HG03378 (cell line): ENCODE measurements at regions not wholly inside any gene's neighbourhood (a gene's known extent, or its start where the extent isn't known, plus 50 kb on each side); places are given as distances from the start of the nearest gene placed in this dataset.

ENCODE experiments used
- ATAC-seq: cut with Tn5 transposase; IDR thresholded peaks from one replicate; pipeline ENCODE4 v1.9.1; 2021; ENCODE audit warnings: mild to moderate bottlenecking, moderate library complexity; ENCODE audit not compliant: unreplicated experiment

DNA sequence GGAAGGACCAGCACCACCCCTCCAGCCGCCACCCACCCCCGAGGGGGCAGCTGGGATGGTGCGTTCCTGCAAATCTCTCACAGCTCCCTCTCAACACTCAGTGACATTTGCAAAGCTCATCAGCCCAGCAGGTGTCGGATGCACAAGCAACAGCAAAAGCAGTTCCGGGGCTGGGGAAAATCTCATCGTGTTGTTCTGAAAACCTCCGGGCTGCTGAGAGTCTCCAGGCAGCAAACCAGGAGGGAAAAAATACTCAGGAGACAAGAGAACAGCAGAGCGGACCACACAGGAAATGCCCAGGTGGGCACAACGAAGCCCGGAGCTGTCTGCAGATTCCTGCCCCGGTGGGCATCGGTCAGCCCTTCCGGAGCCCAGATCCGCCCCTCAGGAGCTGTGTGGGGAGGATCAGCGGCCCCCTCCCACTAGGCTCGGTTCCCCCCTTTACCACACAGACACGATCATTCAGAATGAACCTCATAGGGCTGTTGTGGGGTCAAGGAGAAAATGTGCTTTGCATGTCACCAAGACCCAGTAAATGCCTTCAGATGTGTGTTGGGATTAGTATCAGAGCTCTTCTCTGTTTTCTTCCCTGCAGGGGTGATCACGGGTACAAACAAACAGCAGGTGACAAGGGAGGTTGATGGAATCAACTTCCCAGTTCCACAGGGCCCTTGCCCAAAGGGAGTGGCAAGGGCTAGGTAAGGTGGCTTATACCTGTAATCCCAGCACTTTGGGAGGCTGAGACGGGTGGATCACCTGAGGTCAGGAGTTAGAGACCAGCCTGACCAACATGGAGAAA, 127.0 kb upstream of the TIAM1 start:
- no peak for ATAC-seq

DNA sequence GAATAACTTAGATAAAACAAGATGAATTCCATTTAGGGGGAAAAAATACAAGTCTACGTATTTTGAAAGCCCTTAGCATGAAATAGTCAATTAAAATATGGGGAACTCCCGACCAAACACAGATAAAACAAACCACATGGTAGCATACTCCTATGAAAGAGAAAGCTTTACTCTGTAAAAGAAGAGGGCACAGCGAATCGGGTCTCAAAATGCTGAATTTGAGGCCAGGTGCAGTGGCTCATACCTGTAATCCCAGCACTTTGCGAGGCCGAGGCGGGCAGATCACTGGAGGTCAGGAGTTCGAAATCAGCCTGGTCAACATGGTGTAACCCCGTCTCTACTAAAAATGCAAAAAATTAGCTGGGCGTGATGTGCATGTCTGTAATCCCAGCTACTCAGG, 116.9 kb upstream of the TIAM1 start:
- ATAC-seq: no peak

DNA sequence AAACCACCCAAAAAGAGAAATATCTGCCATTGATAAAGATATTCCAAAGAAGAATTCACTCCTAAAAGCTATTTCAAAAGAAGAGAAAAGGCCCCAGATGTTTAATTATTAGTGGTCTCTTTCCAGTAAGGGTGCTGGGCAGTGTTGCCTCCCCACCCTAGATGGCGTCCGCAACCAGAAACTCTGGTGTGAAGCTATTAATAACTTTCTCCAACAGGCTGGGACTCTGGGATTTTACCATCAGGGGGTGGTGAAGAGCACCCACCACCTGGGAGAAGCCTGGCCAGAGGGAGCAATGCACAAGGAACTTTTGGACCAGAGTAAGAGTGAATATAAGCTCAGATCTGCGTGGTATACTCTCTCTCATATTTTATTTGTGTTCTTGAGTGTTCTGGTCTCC, 115.4 kb upstream of the TIAM1 start:
- ATAC-seq: no peak

DNA sequence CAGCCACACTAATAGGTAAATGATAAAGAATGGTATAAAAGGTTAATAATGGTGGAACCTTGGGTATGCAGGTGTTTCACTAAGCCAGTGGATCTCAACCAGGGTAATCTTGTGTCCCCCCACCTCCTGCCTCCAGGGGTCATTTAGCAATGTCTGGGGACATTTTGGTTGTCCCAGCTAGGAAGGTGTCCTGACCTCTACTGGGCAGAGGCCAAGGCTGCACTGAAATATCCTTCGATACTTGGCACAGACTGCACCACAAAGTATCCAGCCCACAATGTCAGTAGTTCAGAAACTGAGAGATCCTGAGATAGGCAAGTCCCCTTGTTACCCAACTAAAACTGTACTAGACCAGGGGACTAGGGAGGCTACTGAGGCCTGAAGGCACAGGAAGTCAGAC, 113.6 kb upstream of the TIAM1 start:
- no peak for ATAC-seq

DNA sequence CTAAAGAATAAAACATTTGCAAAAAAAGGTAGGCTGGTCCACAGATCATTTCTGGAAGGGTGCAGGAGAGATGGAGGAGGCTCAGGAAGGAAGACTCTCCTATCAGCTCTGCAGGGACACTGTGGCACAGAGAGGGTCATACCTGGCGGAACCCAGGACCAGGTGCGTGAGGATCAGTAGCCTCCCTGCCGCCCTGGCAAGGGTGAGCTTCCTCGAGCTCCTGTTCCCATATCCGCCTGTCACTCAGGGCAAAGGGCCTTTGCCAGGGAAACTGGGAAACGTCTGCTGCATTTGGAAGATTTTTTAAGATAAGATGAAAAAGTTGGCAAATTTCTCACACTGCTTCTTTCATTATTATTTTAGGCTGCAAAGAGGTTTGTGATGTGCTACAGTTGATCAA, 112.1 kb upstream of the TIAM1 start:
- ATAC-seq: no peak

DNA sequence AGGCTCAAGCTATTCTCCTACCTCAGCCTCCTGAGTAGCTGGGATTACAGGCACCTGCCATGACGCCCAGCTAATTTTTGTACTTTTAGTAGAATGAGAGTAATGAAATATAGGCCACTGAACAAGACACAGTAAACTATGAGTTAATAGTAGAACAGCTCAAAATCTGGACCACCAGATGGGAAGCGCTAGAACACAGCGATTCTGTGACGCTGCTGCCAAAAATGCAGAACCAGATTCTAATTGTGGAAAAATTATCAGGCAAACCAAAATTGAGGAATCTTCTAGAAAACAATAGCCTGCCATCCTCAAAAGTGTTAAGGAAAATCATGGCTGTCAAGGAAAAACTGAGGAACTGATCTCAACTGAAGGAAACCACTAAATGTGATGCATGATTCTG, 111.4 kb upstream of the TIAM1 start:
- ATAC-seq: no peak

DNA sequence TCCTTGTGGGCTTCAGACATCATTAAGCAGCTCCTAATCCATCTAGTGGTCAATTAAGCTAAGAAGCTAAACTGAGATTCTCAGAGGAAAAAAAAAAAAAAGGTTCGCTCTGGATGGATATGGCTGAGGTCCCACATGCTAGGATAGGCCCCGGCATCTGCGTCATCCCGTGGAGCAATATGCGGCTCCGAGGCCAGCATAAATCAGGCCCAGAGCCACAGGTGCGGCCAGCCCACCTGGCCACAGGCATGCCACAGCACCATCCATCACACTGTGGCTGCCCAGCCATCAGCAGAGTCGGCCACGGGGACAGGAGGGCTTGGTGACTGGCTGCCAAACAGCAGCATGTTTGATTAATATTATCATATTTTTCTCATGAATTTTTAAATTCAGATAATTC, 106.9 kb upstream of the TIAM1 start:
- no peak for ATAC-seq

DNA sequence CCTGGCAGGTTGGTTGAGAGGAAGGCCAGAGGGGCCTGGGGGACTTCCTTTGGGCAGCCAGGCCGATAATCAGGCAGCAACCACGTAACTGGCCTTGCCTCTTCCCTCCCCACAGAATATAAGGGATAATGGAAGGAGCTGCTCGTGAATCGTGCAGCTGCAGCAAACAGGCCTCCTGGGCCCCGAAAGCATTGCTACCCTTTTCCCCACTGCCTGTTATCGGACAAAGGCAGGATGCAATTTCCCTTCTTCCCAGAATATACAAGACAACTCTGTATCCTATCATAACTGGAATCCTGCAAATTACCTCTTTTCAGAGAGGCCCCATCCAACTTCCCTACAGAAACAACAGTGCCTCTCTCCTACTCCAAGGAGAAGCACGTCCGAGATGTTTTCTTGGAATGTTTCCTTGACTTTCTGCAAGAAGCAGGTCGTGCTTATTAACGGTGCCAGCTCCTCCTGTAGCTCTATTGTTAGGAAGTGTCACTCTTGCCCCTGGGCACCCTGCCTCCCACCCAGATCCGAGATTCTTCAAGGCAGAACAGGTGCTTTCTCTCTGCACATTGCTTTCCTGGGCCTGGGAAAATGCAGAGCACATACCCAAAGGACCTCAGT, 106.0 kb upstream of the TIAM1 start:
- no peak for ATAC-seq

DNA sequence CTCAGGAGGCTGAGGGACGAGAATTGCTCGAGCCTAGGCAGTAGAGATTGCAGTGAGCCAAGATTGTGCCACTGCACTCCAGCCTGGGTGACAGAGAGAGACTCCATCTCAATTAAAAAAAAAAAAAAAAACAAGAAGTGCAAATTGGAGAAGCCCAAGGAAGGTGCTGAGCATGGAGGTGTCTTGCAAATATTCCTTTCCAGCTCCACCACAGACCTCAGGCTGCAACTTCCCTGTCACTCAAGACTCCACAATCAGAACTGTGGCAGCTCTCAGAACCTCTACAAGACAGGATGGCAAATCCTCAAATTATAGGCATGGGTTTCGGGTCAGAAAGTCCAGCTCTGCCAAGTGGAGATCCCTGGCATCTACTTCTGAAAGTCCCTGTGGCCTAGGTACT, 104.4 kb upstream of the TIAM1 start:
- ATAC-seq: no peak

DNA sequence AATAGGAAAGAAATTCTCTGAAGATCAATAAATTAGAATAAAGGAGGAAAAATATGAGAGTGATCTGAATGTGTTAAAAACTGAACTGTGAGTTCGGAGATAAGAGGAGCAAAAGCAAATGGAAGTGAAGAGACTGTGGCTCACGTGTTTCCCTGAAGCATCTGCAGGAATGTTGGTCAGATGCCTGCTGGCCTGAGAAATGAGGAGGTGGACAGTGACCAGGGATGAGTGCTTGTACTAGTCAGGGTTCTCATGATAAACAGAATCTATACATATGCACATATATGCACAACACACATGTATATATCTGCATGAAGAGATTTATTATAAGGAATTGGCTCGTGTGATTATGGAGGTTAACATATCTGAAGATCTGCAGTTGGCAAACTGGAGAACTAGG, 103.4 kb upstream of the TIAM1 start:
- no peak for ATAC-seq

DNA sequence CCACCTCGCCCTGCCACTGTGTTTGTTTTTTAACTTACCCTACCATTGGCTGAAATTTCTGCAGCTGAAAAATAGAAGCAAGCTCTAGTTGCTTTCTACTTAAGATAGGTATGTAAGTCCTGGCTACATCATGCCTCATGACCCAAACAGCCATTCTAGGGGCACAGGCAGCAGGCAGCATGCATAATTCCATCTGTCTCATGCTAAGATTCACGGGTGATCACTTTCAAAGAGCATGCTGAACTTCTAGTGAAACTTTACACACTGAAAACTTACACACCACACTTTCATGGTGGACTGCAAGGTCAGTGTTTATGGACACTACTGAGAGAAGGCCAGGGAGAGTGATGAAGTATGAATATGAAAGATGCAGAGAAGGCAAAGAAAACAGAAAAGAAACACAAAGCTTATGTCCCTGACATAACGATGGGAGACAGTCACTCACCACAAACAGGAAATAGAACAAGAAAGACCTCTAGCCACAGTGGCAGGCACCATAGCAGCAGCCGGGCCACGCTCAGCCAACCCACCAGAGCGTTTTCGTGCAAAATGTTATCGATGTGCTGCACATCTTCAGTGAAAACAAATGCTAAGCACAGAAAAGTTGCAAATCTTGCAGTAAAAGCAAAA, 102.3 kb upstream of the TIAM1 start:
- ATAC-seq: peak; percentile 72

DNA sequence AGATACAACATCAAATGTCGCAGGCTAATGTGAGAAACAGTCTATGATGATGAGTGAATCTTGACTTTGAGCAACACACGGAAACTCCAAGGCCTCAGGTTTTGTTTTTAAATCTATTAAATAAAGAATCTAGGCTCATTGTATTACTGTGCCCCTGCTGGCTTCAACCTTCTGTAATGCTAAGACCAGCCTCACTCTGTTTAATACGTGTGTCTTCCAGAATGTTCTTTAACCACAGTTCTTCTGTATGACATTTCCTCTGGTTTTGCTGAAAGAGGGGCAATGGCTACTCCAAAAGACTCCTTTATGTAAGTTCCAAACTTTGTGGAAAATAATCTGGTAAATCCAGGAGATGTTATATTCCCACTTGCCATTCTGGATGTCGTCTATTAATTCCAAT, 101.1 kb upstream of the TIAM1 start:
- ATAC-seq: no peak

DNA sequence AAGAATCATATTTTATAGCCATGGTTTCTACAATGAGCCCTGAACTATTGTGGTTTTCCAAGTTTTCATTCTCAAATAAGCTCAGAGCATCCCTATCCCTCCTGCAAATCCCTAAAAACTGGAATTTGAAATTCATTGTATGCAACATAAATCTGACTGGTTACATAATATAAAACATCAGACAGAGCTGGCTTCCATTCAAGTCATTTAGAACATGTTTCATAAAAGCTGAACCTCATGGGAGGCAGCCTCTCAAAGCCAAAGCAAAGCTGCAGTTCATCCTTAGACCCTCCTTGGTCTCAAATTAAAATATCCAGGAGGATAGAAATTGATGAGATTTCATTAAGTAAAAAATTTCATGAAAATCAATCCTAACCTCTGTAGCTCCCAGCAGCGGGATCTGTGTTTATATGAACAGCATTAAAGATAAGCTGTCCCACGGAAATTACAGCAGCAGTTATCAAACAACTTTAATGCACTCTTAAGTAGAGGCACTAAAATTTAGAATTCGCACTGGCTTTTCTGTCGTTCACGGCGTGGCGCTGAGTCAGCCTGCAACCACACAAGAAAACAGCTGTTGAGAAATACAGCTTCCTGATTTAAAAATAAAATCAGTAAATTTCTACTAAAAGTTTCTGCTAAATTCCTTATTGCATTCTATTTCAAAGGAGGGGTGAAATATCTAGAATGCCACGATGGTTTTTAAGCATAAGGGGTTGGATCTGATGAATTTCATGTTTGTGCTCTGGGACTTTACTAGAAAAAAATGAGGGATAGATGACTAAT, 99.9 kb upstream of the TIAM1 start:
- no peak for ATAC-seq

DNA sequence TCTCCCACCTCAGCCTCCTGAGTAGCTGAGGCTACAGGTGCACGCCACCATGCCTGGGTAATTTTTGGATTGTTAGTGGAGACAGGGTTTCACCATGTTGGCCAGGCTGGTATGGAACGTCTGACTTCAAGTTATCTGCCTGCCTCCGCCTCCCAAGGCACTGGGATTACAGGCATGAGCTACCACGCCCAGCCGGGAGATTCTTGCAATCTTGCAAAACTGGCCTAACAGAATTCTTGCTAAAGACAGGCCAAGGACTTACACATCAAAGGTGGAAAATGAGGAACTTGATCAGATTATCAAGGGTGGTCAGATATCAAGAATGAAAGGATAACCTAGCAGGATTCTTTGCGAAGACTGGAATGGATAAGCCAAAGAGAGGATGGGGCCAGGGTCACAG, 98.3 kb upstream of the TIAM1 start:
- no peak for ATAC-seq

DNA sequence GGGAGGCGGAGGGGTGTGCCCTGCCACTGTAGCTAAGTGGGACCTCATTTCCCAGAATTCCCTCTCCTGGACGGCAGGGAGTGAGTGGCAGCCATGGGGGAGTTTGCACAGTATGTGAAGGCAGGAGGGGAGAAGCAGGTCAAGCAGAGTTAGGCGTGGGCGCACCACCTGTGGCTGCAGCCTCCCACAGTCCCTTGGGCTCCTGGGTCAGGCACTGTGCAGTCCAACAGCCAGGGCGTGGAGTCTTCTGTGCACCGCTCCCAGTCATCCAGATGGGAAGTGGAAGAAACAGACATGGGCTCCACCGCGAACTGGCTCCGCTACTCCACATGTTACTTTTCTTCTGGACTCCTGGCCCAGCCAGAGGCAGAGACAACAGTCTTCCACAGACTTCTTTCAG, 85.4 kb upstream of the TIAM1 start:
- no peak for ATAC-seq

DNA sequence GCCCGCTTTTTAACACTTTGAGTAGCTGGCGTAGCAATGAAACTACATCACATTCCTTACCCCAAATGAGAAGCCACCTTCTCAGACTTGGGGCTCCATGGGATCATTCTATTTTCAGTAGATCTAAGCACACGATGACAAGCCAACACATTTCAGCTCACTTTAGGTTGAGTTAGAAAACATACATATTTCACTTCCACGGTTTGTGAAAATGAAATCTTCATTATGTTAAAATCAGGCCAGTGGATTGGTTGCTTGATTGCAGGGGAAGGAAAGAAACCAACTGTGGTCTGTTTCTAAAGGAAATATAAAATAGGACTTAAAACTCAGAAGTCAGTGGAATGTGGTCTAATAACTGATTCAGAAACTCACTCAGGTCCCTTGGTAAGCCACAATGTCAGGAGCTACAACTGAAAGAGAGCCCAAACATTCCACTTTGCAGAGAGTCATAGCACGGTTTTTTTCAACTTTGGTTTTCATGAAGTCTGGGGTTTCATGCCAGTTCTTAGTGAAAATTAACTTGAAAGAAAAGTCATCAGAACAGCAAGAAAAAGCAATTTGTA, 82.3 kb upstream of the TIAM1 start:
- peak; percentile 49 for ATAC-seq

DNA sequence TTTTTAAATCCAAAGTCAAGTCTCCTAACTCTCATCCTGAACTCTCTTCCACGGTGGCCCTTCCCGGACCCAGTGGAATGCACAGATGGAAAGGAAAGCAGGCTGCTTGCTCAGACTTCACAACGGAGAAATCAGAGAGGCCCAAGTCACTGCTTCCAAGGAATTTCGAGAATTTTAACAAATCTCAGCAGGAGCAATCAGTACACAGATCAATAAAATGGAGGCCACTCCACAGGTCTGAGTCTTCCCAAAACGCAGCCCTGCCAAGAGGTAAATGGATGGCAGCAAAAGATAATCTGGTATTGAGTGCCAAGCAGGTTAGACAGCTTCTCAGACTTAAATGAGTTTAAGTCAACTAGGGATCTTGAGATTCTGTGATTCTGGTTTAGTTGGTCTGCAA, 81.1 kb upstream of the TIAM1 start:
- no peak for ATAC-seq

DNA sequence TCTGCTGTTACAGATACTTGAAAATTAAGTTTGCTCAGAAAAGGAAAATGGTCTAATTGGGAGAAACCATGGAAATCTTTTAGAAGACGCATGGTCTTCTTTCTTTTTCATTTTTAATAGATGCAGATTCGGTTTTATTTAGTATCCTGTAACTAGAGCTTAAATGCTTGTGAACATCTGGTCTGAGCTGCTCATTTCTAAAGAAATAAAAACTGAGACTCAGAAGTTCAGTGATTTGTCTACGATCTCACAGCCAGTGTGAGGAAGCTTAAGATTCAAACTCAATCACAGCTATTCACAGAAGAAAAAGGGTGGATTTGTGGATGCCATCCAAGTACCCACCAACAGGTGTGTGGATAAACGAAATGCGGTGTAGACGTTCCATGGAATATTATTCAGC, 80.0 kb upstream of the TIAM1 start:
- no peak for ATAC-seq

DNA sequence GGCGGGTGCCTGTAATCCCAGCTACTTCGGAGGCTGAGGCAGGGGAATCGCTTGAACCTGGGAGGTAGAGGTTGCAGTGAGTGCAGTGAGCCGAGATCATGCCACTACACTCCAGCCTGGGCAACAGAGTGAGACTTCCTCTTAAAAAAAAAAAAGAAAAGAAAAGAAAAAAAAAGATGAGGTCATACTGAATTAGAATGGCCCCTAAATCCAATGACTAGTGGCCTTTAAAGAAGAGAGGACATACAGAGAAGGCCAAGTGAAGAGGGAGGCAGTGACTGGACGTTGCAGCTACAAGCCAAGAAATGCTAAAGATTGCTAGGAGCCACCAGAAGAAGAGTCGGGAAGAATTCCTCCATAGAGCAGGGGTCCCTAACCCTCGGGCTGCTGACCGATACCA, 76.9 kb upstream of the TIAM1 start:
- ATAC-seq: no peak

DNA sequence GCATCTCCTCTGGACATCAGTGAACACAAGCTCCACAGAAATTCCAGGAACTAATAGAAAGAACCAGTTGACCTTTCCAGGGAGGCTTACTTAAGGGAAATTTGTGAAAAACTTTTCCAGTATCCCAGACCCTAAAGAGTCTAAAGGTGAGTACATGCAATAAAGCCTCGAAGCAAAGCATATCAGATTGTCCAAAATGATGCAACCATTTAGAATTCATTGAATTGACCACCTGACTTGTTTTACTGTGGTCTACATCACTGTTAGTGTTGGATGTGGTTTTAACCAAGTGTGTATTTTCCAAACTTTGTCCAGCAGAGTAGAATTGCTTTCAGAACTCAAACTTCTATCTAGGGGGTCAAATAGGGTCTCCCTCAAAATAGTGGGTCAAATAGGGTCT, 76.3 kb upstream of the TIAM1 start:
- ATAC-seq: no peak

DNA sequence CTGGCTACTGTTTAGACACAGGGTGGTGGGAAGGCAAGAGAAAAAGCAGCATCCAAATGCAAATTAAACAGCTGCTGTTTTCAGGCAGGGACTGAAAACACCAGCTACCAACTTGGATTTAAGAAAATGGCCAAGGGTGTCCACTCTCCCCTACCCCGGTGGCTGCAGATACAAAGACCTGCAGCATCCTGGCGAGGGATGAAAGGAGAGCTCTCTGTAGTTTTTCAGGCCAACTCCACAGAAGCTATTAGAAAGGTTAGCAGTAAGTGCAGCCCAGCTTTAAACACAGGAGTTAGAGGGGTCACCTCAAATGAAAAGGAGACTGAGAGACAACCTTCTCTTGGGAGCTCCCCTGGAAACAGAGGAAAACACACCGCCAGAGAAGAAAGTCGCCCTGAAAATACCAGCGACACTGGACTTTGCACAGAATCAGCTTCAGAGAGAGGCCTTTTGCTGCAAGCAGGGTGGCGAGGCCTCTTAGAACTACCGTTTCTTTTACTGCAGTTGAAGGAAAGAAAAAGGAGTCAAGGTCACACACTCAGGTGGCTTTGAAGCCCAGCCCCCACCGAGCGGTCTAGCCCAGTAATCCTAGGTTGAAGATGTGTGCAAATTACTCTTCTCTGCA, 74.4 kb upstream of the TIAM1 start:
- ATAC-seq: no peak
